Tibial nerve (tissue), 4 donors: ENCODE measurements at regions not wholly inside any gene's neighbourhood (a gene's known extent, or its start where the extent isn't known, plus 50 kb on each side); places are given as distances from the start of the nearest gene placed in this dataset.

Experiments
- DNase-seq, 2 donors: peaks; one replicate each; pipeline ENCODE4 v3.0.0-alpha.2; 2019; ENCODE audit warnings: low spot score in 2 of 2
- H3K27ac ChIP-seq, 4 donors: fragments of 200-600 bp; sonication (generic) in 3 of 4; one replicate each; pipeline ENCODE4 v1.5.1; 2017 to 2019; ENCODE audit warnings: mild to moderate bottlenecking in 1 of 4
- H3K27me3 ChIP-seq, 2 donors: fragments of 200-600 bp; sonication (generic) in 1 of 2; one replicate each; pipeline versions ENCODE4 v1.5.1 to v1.6.0; 2017 to 2019
- H3K36me3 ChIP-seq, 3 donors: fragments of 200-600 bp; sonication (generic); one replicate each; pipeline ENCODE4 v1.5.1; 2018 to 2019
- H3K4me1 ChIP-seq, 4 donors: fragments of 200-600 bp; sonication (generic) in 3 of 4; one replicate each; pipeline ENCODE4 v1.5.1; 2017 to 2019
- H3K4me3 ChIP-seq, 4 donors: fragments of 200-600 bp; sonication (generic) in 3 of 4; one replicate each; pipeline ENCODE4 v1.5.1; 2017 to 2019; ENCODE audit warnings: mild to moderate bottlenecking in 1 of 4, moderate library complexity in 1 of 4
- H3K9me3 ChIP-seq, 4 donors: fragments of 200-600 bp; sonication (generic) in 3 of 4; one replicate each; pipeline ENCODE4 v1.5.1; 2017 to 2019
- EP300 ChIP-seq, 2 donors: sonication (generic); formaldehyde crosslinking; IDR thresholded peaks; one replicate each; pipeline ENCODE4 v1.6.1; 2017; ENCODE audit warnings: antibody characterized with exemption in 2 of 2, mild to moderate bottlenecking in 1 of 2
- POLR2A ChIP-seq, 2 donors: fragments of 450-650 bp; IDR thresholded peaks; one replicate each; pipeline ENCODE4 v1.6.1; 2017; ENCODE audit warnings: antibody characterized with exemption in 2 of 2, mild to moderate bottlenecking in 2 of 2, moderate library complexity in 2 of 2
- WGBS, 2 donors: methylation state at CpG; one replicate each; pipeline ENCODE4 v1.1.5; 2018; 5-methylcytosine and 5-hydroxymethylcytosine counted together
- TF ChIP-seq, protein P1 (sequence below), 5 experiments: fragments of 200-600 bp in 3 of 5; fragments of 450-650 bp in 2 of 5; sonication (generic) in 3 of 5; IDR thresholded peaks; one replicate each; pipeline ENCODE4 v1.5.1; 2016 to 2019; ENCODE audit warnings: antibody characterized with exemption in 5 of 5, mild to moderate bottlenecking in 3 of 5, moderate library complexity in 2 of 5

DNA sequence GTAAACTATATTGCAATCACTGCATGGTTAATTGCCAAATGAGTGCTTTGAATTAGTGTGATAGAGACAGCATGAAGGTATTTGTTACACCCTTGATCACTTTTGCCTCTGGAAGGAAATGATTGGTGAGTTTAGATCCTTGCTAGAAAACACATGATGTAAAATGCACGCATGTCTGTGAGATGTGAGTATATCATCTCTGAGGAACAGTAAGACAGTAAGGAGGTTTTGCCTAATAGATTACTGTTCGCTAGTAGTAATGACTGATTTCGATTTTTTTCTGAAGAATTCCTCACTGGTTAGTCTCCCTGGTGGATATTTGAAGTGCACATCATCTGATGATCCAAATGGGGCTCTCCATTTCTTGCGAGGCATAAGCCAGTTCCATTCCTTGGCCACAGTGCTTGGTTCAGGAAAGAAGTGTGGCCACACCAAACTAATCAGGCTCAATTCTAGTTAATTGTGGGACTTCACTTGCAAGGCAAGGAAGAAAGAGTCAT lies 156.4 kb upstream of the ADRA1B start:
- no peak for DNase-seq
- Histone ChIP-seq H3K9me3 (peaks cover 0 to 4% (median 0%) of the 10 kb centered on the region in 4 donors), H3K36me3 (no peaks in the 10 kb centered on the region), H3K4me3 (no peak overlapping the region), H3K27me3 (no peaks in the 10 kb centered on the region), H3K27ac (no peak overlapping the region), H3K4me1 (peaks cover 0 to 18% (median 0%) of the 10 kb centered on the region in 4 donors)
- TF ChIP-seq POLR2A (IDR thresholded peaks at IDR 0.05), result no peak
- no peak for TF ChIP-seq EP300 (IDR thresholded peaks at IDR 0.05)
- TF ChIP-seq, protein P1, sequence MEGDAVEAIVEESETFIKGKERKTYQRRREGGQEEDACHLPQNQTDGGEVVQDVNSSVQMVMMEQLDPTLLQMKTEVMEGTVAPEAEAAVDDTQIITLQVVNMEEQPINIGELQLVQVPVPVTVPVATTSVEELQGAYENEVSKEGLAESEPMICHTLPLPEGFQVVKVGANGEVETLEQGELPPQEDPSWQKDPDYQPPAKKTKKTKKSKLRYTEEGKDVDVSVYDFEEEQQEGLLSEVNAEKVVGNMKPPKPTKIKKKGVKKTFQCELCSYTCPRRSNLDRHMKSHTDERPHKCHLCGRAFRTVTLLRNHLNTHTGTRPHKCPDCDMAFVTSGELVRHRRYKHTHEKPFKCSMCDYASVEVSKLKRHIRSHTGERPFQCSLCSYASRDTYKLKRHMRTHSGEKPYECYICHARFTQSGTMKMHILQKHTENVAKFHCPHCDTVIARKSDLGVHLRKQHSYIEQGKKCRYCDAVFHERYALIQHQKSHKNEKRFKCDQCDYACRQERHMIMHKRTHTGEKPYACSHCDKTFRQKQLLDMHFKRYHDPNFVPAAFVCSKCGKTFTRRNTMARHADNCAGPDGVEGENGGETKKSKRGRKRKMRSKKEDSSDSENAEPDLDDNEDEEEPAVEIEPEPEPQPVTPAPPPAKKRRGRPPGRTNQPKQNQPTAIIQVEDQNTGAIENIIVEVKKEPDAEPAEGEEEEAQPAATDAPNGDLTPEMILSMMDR (IDR thresholded peaks at IDR 0.05), result no peak
- WGBS, 2 donors, result 82 to 84% methylated on average over 4 of the region's 4 CpGs

DNA sequence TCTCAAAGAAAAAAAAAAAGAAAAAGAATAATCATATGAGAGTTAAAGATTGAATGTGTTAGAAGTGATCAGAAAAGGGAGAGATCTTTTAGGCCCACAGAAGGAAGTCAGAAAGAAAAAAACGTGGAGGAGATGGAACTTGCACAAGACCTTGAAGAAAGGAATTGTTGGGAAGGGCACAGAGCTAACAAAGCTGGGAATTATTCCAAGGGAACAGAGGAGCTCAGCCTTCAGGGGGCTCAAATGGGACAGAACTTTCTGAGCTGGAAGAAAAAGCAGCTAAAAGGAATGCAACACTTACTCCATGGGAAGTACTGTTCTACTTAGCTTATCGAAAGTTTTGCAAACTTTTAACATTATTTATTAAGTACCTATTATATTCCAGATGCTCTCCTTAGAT lies 153.4 kb upstream of the ADRA1B start:
- H3K27ac ChIP-seq, result no peak overlapping the region
- 40 to 42% methylated on average over 2 of the region's 2 CpGs for WGBS, 2 donors
- peaks cover 0 to 4% (median 0%) of the 10 kb centered on the region in 4 donors for H3K9me3 ChIP-seq
- H3K4me3 ChIP-seq, result no peak overlapping the region
- DNase-seq, result no peak
- no peaks in the 10 kb centered on the region for H3K27me3 ChIP-seq
- peaks cover 0 to 18% (median 0%) of the 10 kb centered on the region in 4 donors for H3K4me1 ChIP-seq
- TF ChIP-seq EP300 (IDR thresholded peaks at IDR 0.05) (no peak), POLR2A (IDR thresholded peaks at IDR 0.05) (no peak)
- no peaks in the 10 kb centered on the region for H3K36me3 ChIP-seq

DNA sequence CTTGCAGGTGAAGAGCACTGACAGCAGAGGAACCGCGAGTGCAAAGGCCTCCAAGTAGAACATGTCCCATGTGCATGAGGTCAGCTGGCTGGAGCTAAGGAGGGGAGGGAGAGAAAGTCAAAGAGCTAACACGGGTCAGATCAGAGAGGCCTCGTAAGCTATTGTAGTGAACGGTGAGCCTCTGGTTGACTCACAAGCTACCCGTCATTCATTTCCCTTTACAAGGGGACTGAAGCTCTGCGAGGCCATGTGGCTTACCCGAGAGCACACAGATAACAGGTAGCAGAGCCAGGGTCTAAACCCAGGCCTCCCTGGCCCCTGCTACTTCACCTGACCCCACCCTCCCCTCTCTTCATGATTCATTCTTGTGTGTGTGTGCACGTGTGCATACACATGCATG lies 152.7 kb upstream of the ADRA1B start:
- H3K27ac ChIP-seq, result no peak overlapping the region
- 62 to 73% methylated on average over 9 of the region's 9 CpGs for WGBS, 2 donors
- H3K4me1 ChIP-seq, result peaks cover 0 to 18% (median 0%) of the 10 kb centered on the region in 4 donors
- H3K4me3 ChIP-seq, result no peak overlapping the region
- peaks cover 0 to 4% (median 0%) of the 10 kb centered on the region in 4 donors for H3K9me3 ChIP-seq
- DNase-seq, result peak in 1 of 2 donors; percentile 3
- no peaks in the 10 kb centered on the region for H3K36me3 ChIP-seq
- H3K27me3 ChIP-seq, result no peaks in the 10 kb centered on the region
- no peak for TF ChIP-seq EP300 (IDR thresholded peaks at IDR 0.05)
- TF ChIP-seq POLR2A (IDR thresholded peaks at IDR 0.05), result no peak

DNA sequence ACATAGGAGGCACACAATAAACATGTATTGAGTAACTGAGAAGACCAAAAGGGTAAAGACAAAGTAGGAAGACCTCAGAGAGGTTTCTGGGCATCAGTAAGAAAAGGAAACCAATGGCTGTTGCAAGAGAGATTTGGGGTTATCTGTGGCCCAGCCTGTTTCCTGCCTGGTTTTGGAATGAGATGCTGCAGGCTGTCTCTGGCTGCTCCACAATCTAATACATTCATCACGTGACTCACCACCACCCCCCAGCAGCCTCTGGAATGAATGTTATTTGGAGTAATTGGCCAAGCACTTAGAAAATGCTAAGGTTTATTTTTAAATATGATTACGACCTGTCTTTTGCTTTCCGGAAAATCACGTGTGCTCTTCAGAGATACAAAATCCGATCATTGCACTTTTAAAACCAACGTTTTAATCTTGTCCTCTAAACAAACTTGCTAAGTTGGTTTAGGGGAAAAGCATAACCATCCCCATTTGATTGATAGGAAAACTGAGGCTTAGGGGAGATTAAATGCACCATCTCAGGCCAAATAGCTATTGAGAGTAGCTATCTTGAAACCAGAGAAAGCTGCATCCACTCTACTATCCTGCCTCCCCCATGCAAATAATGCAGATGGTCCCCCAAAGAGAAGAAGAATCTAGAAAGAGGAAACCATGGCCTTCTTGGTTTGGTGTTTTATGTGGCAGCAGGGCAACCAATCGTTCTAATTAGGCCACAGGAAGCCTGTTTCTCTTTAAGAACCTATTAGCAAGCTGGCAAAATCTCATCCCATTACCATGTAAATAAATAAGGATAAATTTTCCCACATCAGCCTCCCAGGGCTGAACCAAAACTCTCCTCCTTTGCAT lies 151.8 kb upstream of the ADRA1B start:
- H3K4me1 ChIP-seq, result peaks cover 0 to 18% (median 0%) of the 10 kb centered on the region in 4 donors
- no peaks in the 10 kb centered on the region for H3K36me3 ChIP-seq
- peaks cover 0 to under 1% (median 0%) of the 10 kb centered on the region in 4 donors for H3K9me3 ChIP-seq
- no peak overlapping the region for H3K27ac ChIP-seq
- H3K4me3 ChIP-seq, result no peak overlapping the region
- TF ChIP-seq, protein P1 (IDR thresholded peaks at IDR 0.05), result no peak
- TF ChIP-seq EP300 (IDR thresholded peaks at IDR 0.05), result no peak
- TF ChIP-seq POLR2A (IDR thresholded peaks at IDR 0.05), result no peak
- H3K27me3 ChIP-seq, result no peaks in the 10 kb centered on the region
- WGBS, 2 donors, result 42 to 44% methylated on average over 7 of the region's 7 CpGs
- peak in 1 of 2 donors; percentile 4 for DNase-seq

DNA sequence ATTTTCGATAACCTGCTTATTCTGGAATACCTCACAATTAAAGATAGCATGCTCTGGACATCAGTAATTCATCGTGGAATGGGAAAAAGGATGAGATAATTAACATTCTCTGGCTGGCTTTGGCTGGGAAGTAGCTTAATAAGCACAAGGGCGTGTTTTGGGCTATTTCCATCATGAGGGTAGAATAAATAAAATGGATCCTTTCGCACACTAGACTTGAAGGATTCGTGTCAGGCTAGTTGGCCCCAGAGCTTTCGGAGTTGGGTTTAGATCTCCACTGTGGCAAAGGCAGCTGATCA lies 151.2 kb upstream of the ADRA1B start:
- no peaks in the 10 kb centered on the region for H3K36me3 ChIP-seq
- no peaks in the 10 kb centered on the region for H3K27me3 ChIP-seq
- WGBS, 2 donors, result 59 to 64% methylated on average over 6 of the region's 6 CpGs
- TF ChIP-seq, protein P1 (IDR thresholded peaks at IDR 0.05), result no peak
- TF ChIP-seq POLR2A (IDR thresholded peaks at IDR 0.05) (no peak), EP300 (IDR thresholded peaks at IDR 0.05) (no peak)
- no peak overlapping the region for H3K4me3 ChIP-seq
- no peak overlapping the region for H3K27ac ChIP-seq
- DNase-seq, result peak in 1 of 2 donors; percentile 2
- H3K9me3 ChIP-seq, result no peaks in the 10 kb centered on the region
- peaks cover 0 to 18% (median 0%) of the 10 kb centered on the region in 4 donors for H3K4me1 ChIP-seq
